Stomach (tissue), 4 donors: ENCODE measurements at regions not wholly inside any gene's neighbourhood (a gene's known extent, or its start where the extent isn't known, plus 50 kb on each side); places are given as distances from the start of the nearest gene placed in this dataset.

Source experiments
- EP300 ChIP-seq: sonication (generic); formaldehyde crosslinking; IDR thresholded peaks from one replicate; pipeline ENCODE4 v1.6.1; 2017; ENCODE audit warnings: antibody characterized with exemption
- POLR2A ChIP-seq, 4 donors: fragments of 450-650 bp; IDR thresholded peaks; one replicate each; pipeline ENCODE4 v1.6.1; 2016; ENCODE audit warnings: antibody characterized with exemption in 4 of 4, control low read depth in 2 of 4, mild to moderate bottlenecking in 1 of 4, moderate library complexity in 1 of 4
- POLR2AphosphoS5 ChIP-seq, 3 donors: sonication (generic); formaldehyde crosslinking; IDR thresholded peaks; one replicate each; pipeline ENCODE4 v1.6.1; 2016; ENCODE audit warnings: antibody characterized with exemption in 3 of 3
- TF ChIP-seq, protein P1 (sequence below), 7 experiments: fragments of 450-650 bp in 4 of 7; fragments of 200-600 bp in 3 of 7; sonication (generic) in 3 of 7; IDR thresholded peaks; one replicate each; pipeline ENCODE4 v1.5.1; 2016 to 2019; ENCODE audit warnings: antibody characterized with exemption in 7 of 7, control low read depth in 2 of 7, mild to moderate bottlenecking in 1 of 7

DNA sequence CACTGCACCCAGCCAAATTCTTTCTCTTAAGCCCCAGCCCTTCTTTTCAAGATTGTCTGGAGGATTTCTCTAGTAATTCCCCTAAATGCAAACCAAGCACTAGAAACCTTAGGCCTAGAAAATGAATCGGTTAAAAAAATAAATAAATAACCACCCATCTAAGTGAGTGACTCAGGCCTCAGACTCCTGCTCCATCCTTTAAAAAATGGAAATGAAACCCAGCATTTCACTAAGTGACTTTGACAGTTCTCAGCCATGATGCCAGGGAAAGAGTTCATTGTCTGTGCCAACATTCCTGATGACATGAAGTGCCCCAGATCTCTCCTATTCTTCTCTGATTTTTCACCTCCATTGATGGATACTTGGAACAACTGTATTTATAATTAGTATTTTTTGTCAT, 415.2 kb upstream of the DAB1 start:
- TF ChIP-seq, protein P1, sequence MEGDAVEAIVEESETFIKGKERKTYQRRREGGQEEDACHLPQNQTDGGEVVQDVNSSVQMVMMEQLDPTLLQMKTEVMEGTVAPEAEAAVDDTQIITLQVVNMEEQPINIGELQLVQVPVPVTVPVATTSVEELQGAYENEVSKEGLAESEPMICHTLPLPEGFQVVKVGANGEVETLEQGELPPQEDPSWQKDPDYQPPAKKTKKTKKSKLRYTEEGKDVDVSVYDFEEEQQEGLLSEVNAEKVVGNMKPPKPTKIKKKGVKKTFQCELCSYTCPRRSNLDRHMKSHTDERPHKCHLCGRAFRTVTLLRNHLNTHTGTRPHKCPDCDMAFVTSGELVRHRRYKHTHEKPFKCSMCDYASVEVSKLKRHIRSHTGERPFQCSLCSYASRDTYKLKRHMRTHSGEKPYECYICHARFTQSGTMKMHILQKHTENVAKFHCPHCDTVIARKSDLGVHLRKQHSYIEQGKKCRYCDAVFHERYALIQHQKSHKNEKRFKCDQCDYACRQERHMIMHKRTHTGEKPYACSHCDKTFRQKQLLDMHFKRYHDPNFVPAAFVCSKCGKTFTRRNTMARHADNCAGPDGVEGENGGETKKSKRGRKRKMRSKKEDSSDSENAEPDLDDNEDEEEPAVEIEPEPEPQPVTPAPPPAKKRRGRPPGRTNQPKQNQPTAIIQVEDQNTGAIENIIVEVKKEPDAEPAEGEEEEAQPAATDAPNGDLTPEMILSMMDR (IDR thresholded peaks at IDR 0.05): no peak
- TF ChIP-seq EP300 (no peak), POLR2A (IDR thresholded peaks at IDR 0.05) (no peak), POLR2AphosphoS5 (IDR thresholded peaks at IDR 0.05) (no peak)
